Caco-2 (cell line): ENCODE measurements at regions not wholly inside any gene's neighbourhood (a gene's known extent, or its start where the extent isn't known, plus 50 kb on each side); places are given as distances from the start of the nearest gene placed in this dataset.

Experiments
- BruUV-seq: library from RNA; stranded (reverse); fragments of 400-500 nt; replicated peaks from 2 replicates; lab custom pipeline; 2021; lab: Mats Ljungman, UMichigan
- CTCF ChIA-PET: fragments of 300-600 bp; sonication (Branson Sonifier 250); formaldehyde crosslinking; loops from one replicate; lab custom pipeline; 2022; ENCODE audit warnings: antibody characterized with exemption; lab: Charles Lee
- POLR2A ChIA-PET: fragments of 300-600 bp; sonication (Branson Sonifier 250); formaldehyde crosslinking; loops from one replicate; lab custom pipeline; 2022; ENCODE audit warnings: antibody characterized with exemption; lab: Charles Lee
- DNase-seq, 2 experiments: peaks; one replicate each; pipeline versions ENCODE4 v3.0.0 to v3.0.0-alpha.2; 2020 to 2022
- H3K27me3 ChIP-seq: replicated peaks from 2 replicates; pipeline ENCODE4 v1.6.0; 2011; ENCODE audit warnings: low read length; ENCODE audit not compliant: control insufficient read depth, insufficient read depth
- H3K36me3 ChIP-seq: 2 replicates; pipeline ENCODE4 v1.5.1; 2011; ENCODE audit warnings: low read length; ENCODE audit not compliant: control insufficient read depth, insufficient read depth
- H3K4me1 ChIP-seq: fragments of 250-450 bp; sonication (Bioruptor Pico); 2 replicates; pipeline ENCODE4 v1.5.1; 2020; ENCODE audit warnings: mild to moderate bottlenecking
- H3K4me3 ChIP-seq: 2 replicates; pipeline ENCODE4 v1.5.1; 2011; ENCODE audit warnings: low read depth, mild to moderate bottlenecking, control low read depth, low read length
- H3K9me3 ChIP-seq: fragments of 250-450 bp; sonication (Bioruptor Pico); 2 replicates; pipeline ENCODE4 v1.5.1; 2020; ENCODE audit warnings: mild to moderate bottlenecking, moderate library complexity
- H3K27ac Mint-ChIP-seq: one replicate; pipeline ENCODE4 v1.8.0; 2022; ENCODE audit warnings: mixed read lengths; ENCODE audit not compliant: unreplicated experiment
- H3K27me3 Mint-ChIP-seq: one replicate; pipeline ENCODE4 v1.8.0; 2022; ENCODE audit warnings: mixed read lengths; ENCODE audit not compliant: insufficient read depth, unreplicated experiment
- H3K36me3 Mint-ChIP-seq: one replicate; pipeline ENCODE4 v1.8.0; 2022; ENCODE audit warnings: mild to moderate bottlenecking, mixed read lengths; ENCODE audit not compliant: insufficient read depth, unreplicated experiment
- H3K4me1 Mint-ChIP-seq: one replicate; pipeline ENCODE4 v1.8.0; 2022; ENCODE audit warnings: low read depth, mixed read lengths; ENCODE audit not compliant: unreplicated experiment
- H3K4me3 Mint-ChIP-seq: one replicate; pipeline ENCODE4 v1.8.0; 2022; ENCODE audit warnings: mild to moderate bottlenecking, moderate library complexity, mixed read lengths; ENCODE audit not compliant: unreplicated experiment
- H3K9me3 Mint-ChIP-seq: one replicate; pipeline ENCODE4 v1.8.0; 2022; ENCODE audit warnings: mixed read lengths; ENCODE audit not compliant: unreplicated experiment
- intact Hi-C: fragments of 100-400 bp; cut with micrococcal nuclease; formaldehyde crosslinking; loops from one replicate; pipeline ENCODE4 v1.10.0; 2022; ENCODE audit not compliant: unreplicated experiment
- TF ChIP-seq, protein P1 (sequence below), 2 experiments: fragments of 200-600 bp in 1 of 2; IDR thresholded peaks; 1 replicate in 1 of 2; 2 replicates in 1 of 2; pipeline versions ENCODE4 v1.5.1 to v1.8.0; 2011 to 2022; ENCODE audit warnings: antibody characterized with exemption in 1 of 2, control low read depth in 1 of 2, inconsistent platforms in 1 of 2, low read depth in 1 of 2, low read length in 1 of 2, mild to moderate bottlenecking in 1 of 2, moderate library complexity in 1 of 2; ENCODE audit not compliant: insufficient read depth in 1 of 2, severe bottlenecking in 1 of 2, unreplicated experiment in 1 of 2

DNA sequence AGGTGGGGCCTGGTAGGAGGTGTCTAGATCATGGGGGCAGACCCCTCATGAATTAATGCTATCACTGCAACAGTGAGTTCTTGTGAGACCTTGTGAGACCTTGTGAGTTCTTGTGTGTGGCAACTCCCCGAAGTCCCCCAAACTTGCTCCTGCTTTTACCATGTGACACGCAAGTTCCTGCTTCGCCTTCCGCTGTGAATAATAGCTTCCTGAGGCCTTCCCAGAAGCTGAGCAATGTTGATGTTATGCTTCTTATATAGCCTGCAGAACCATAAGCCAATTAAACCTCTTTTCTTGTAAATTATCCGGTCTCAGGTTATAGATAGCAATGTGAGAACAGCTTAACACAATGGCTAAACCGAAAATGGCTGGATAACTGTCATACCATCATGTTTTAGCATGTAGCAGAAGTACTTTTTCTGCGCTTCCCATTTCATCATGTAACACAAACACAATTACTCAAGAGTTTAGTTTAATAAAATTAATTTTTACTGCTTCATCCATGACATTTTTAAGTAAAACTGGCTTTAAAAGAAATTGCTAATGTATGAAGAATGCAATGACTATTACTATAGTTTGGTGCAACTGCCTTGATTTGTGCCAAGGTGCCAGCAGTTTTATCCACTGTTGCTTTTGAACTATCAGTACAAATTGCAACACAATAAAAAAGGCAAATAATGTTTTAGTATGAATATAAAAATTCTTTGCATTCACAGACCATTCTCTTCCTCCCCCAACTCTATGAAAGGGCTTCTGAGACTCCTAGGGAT is 87.7 kb upstream of the TMEM168 start:
- H3K27me3 ChIP-seq = no peaks in the 10 kb centered on the region
- Mint-ChIP-seq H3K36me3 (no peaks in the 10 kb centered on the region), H3K4me1 (peaks cover 16% of the 10 kb centered on the region), H3K27me3 (no peaks in the 10 kb centered on the region), H3K9me3 (no peaks in the 10 kb centered on the region), H3K4me3 (no peak overlapping the region), H3K27ac (no peak overlapping the region)
- ChIA-PET CTCF (no interaction called here), POLR2A (no interaction called here)
- no peaks in the 10 kb centered on the region for H3K36me3 ChIP-seq
- peaks cover 26% of the 10 kb centered on the region for H3K4me1 ChIP-seq
- DNase-seq = no peak
- H3K9me3 ChIP-seq = no peaks in the 10 kb centered on the region
- TF ChIP-seq, protein P1, sequence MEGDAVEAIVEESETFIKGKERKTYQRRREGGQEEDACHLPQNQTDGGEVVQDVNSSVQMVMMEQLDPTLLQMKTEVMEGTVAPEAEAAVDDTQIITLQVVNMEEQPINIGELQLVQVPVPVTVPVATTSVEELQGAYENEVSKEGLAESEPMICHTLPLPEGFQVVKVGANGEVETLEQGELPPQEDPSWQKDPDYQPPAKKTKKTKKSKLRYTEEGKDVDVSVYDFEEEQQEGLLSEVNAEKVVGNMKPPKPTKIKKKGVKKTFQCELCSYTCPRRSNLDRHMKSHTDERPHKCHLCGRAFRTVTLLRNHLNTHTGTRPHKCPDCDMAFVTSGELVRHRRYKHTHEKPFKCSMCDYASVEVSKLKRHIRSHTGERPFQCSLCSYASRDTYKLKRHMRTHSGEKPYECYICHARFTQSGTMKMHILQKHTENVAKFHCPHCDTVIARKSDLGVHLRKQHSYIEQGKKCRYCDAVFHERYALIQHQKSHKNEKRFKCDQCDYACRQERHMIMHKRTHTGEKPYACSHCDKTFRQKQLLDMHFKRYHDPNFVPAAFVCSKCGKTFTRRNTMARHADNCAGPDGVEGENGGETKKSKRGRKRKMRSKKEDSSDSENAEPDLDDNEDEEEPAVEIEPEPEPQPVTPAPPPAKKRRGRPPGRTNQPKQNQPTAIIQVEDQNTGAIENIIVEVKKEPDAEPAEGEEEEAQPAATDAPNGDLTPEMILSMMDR (IDR thresholded peaks at IDR 0.05; ENCODE audit: insufficient read depth in 1 of 2, low read depth in 1 of 2, low read length in 1 of 2, severe bottlenecking in 1 of 2, unreplicated experiment in 1 of 2) = no peak
- no peak overlapping the region for H3K4me3 ChIP-seq
- intact Hi-C loops = no loop called here
- no TSS peak for BruUV-seq

DNA sequence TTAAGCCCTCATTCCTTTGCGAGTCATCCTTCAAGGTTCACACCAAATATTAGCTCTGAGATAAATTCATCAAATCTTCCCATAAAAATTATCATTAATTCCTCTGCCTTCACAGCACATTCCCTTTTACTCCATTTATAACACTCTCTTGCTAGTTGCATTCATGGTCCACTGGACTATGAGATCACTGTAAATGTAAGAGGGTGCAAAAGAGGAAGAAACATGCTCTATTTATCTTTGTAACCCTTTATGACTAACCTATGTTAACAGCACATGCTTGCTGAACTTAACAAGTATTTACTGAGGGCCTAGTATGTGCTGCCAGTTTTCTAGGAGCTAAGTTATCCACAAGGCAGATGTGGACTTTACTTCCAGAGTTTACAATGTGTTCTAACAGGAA is 86.7 kb upstream of the TMEM168 start:
- no peak for DNase-seq

DNA sequence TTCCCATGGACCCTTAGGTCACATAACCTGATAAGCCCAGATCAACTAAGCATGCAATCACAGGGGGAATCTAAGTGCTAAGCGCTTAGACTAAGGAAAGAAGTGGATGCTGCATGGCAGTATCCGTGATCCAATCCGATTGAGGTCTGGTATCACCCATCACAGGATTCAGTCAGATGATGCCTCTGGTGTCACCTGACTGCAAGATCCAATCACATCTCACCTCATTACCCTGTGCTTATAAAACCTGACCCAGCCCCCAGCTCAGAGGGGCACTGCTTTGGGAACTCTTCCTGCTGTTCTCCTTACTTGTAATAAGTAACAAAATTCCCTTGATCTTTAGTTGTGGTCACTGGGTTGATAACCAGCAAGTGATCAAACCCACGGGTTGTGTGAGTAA is 84.7 kb upstream of the TMEM168 start:
- POLR2A ChIA-PET = no interaction called here
- intact Hi-C loops = no loop called here
- no peak overlapping the region for H3K27ac Mint-ChIP-seq

More for the DNA sequence above, 86.7 kb upstream of the TMEM168 start:
- H3K36me3 ChIP-seq = no peaks in the 10 kb centered on the region
- no peaks in the 10 kb centered on the region for H3K9me3 ChIP-seq
- H3K4me3 ChIP-seq = no peak overlapping the region
- BruUV-seq = no TSS peak
- Mint-ChIP-seq H3K36me3 (no peaks in the 10 kb centered on the region), H3K4me3 (no peak overlapping the region), H3K27ac (no peak overlapping the region), H3K4me1 (peaks cover 16% of the 10 kb centered on the region), H3K27me3 (no peaks in the 10 kb centered on the region), H3K9me3 (no peaks in the 10 kb centered on the region)
- H3K4me1 ChIP-seq = peaks cover 26% of the 10 kb centered on the region
- intact Hi-C loops = no loop called here
- ChIA-PET CTCF (no interaction called here), POLR2A (no interaction called here)
- no peaks in the 10 kb centered on the region for H3K27me3 ChIP-seq
- TF ChIP-seq, protein P1 (IDR thresholded peaks at IDR 0.05; ENCODE audit: insufficient read depth in 1 of 2, low read depth in 1 of 2, low read length in 1 of 2, severe bottlenecking in 1 of 2, unreplicated experiment in 1 of 2) = no peak

More for the DNA sequence above, 84.7 kb upstream of the TMEM168 start:
- no peaks in the 10 kb centered on the region for H3K27me3 Mint-ChIP-seq
- H3K4me1 Mint-ChIP-seq = peaks cover 16% of the 10 kb centered on the region
- no peaks in the 10 kb centered on the region for H3K36me3 ChIP-seq
- no peak for DNase-seq
- BruUV-seq = no TSS peak
- TF ChIP-seq, protein P1 (IDR thresholded peaks at IDR 0.05; ENCODE audit: insufficient read depth in 1 of 2, low read depth in 1 of 2, low read length in 1 of 2, severe bottlenecking in 1 of 2, unreplicated experiment in 1 of 2) = no peak
- CTCF ChIA-PET = no interaction called here
- H3K9me3 ChIP-seq = no peaks in the 10 kb centered on the region
- H3K4me3 ChIP-seq = no peak overlapping the region
- H3K36me3 Mint-ChIP-seq = no peaks in the 10 kb centered on the region
- H3K4me1 ChIP-seq = peaks cover 26% of the 10 kb centered on the region
- H3K9me3 Mint-ChIP-seq = no peaks in the 10 kb centered on the region
- no peaks in the 10 kb centered on the region for H3K27me3 ChIP-seq
- no peak overlapping the region for H3K4me3 Mint-ChIP-seq
